ENCODE measurements at regions not wholly inside any gene's neighbourhood (a gene's known extent, or its start where the extent isn't known, plus 50 kb on each side); places are given as distances from the start of the nearest gene placed in this dataset.

GRCh38 chr9:25207402-25208195 lies 470.6 kb downstream of the TUSC1 start:
- no peaks in the 10 kb centered on the region for H3K4me1 ChIP-seq
- H3K4me2 ChIP-seq (ENCODE audit: low read length), result no peak overlapping the region
- no peaks in the 10 kb centered on the region for H3K79me2 ChIP-seq
- TF ChIP-seq, protein P1, sequence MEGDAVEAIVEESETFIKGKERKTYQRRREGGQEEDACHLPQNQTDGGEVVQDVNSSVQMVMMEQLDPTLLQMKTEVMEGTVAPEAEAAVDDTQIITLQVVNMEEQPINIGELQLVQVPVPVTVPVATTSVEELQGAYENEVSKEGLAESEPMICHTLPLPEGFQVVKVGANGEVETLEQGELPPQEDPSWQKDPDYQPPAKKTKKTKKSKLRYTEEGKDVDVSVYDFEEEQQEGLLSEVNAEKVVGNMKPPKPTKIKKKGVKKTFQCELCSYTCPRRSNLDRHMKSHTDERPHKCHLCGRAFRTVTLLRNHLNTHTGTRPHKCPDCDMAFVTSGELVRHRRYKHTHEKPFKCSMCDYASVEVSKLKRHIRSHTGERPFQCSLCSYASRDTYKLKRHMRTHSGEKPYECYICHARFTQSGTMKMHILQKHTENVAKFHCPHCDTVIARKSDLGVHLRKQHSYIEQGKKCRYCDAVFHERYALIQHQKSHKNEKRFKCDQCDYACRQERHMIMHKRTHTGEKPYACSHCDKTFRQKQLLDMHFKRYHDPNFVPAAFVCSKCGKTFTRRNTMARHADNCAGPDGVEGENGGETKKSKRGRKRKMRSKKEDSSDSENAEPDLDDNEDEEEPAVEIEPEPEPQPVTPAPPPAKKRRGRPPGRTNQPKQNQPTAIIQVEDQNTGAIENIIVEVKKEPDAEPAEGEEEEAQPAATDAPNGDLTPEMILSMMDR (IDR thresholded peaks at IDR 0.05), result no peak
- H3K27ac ChIP-seq, result no peak overlapping the region
- H3K36me3 ChIP-seq (ENCODE audit: control insufficient read depth, insufficient read depth, low read length), result no peaks in the 10 kb centered on the region
- no peak overlapping the region for H2AFZ ChIP-seq
- no peak overlapping the region for H3K4me3 ChIP-seq (ENCODE audit: low read depth, low read length)
- H3K9ac ChIP-seq, result no peak overlapping the region
- H3K27me3 ChIP-seq (ENCODE audit: control insufficient read depth, insufficient read depth, low read length), result no peaks in the 10 kb centered on the region
- H3K9me3 ChIP-seq (ENCODE audit: control insufficient read depth, low read length), result no peaks in the 10 kb centered on the region

DNA sequence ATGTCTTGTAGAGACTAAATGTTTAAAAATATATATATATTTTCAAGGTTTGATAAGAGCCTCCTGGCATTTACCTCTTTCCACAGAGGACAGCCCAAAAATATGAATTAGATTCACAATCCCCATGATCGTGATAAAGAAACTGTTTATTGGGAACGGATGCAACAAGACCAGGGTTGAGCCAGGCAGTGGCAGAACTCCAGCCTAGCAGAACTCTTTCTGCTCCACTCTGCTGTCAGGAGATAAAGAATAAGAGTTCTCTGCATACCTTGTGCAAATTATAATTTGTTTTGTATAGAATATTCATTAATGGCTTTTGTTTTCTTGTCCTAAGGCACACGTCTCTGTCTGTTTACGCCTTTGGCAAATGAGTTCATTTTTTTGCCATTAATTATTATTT lies 472.2 kb downstream of the TUSC1 start:
- no peaks in the 10 kb centered on the region for H3K9me3 ChIP-seq (ENCODE audit: control insufficient read depth, low read length)
- TF ChIP-seq, protein P1 (IDR thresholded peaks at IDR 0.05), result no peak
- no peaks in the 10 kb centered on the region for H3K4me1 ChIP-seq
- H3K9ac ChIP-seq, result no peak overlapping the region
- no peak overlapping the region for H3K27ac ChIP-seq
- H3K4me2 ChIP-seq (ENCODE audit: low read length), result no peak overlapping the region
- no peaks in the 10 kb centered on the region for H3K36me3 ChIP-seq (ENCODE audit: control insufficient read depth, insufficient read depth, low read length)
- no peak overlapping the region for H3K4me3 ChIP-seq (ENCODE audit: low read depth, low read length)
- H3K27me3 ChIP-seq (ENCODE audit: control insufficient read depth, insufficient read depth, low read length), result no peaks in the 10 kb centered on the region
- H3K79me2 ChIP-seq, result no peaks in the 10 kb centered on the region
- no peak overlapping the region for H2AFZ ChIP-seq

DNA sequence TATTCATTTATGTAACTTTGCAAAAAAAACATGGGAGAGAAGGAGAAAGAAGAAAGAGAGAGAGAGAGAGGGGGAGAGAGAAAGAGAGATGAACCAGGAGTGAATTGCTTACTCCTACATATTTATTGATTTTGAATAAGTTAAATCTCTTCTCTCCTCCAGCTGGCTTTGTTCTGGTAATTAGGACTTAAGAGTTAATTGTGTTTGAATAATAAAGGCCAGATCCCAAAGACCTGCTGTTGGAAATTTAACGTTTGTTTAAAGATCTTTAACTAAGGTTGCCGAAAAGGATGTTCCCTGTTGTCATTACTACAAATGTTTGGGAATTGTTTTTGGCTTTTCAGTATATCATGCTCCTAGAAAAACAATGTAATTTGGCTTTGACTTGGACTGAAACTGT lies 473.0 kb downstream of the TUSC1 start:
- no peak overlapping the region for H3K27ac ChIP-seq
- H3K4me1 ChIP-seq, result no peaks in the 10 kb centered on the region
- H3K4me2 ChIP-seq (ENCODE audit: low read length), result no peak overlapping the region
- no peaks in the 10 kb centered on the region for H3K79me2 ChIP-seq
- H3K9me3 ChIP-seq (ENCODE audit: control insufficient read depth, low read length), result no peaks in the 10 kb centered on the region
- H3K4me3 ChIP-seq (ENCODE audit: low read depth, low read length), result no peak overlapping the region
- H2AFZ ChIP-seq, result no peak overlapping the region
- H3K27me3 ChIP-seq (ENCODE audit: control insufficient read depth, insufficient read depth, low read length), result no peaks in the 10 kb centered on the region
- TF ChIP-seq, protein P1 (IDR thresholded peaks at IDR 0.05), result no peak
- no peaks in the 10 kb centered on the region for H3K36me3 ChIP-seq (ENCODE audit: control insufficient read depth, insufficient read depth, low read length)
- H3K9ac ChIP-seq, result no peak overlapping the region

- no peaks in the 10 kb centered on the region for H3K36me3 ChIP-seq (ENCODE audit: control insufficient read depth, insufficient read depth, low read length)
Measured at GRCh38 chr9:25177858-25178257, 500.4 kb downstream of the TUSC1 start.

More at GRCh38 chr9:25177858-25178257, 500.4 kb downstream of the TUSC1 start:
- H3K9ac ChIP-seq, result no peak overlapping the region
- no peak overlapping the region for H3K4me3 ChIP-seq (ENCODE audit: low read depth, low read length)
- no peak overlapping the region for H2AFZ ChIP-seq
- no peaks in the 10 kb centered on the region for H3K9me3 ChIP-seq (ENCODE audit: control insufficient read depth, low read length)
- H3K4me1 ChIP-seq, result no peaks in the 10 kb centered on the region
- no peaks in the 10 kb centered on the region for H3K27me3 ChIP-seq (ENCODE audit: control insufficient read depth, insufficient read depth, low read length)
- no peak overlapping the region for H3K4me2 ChIP-seq (ENCODE audit: low read length)
- H3K79me2 ChIP-seq, result no peaks in the 10 kb centered on the region
- TF ChIP-seq, protein P1 (IDR thresholded peaks at IDR 0.05), result no peak
- H3K27ac ChIP-seq, result no peak overlapping the region
